NCI-H774 (cell line): ENCODE measurements at regions not wholly inside any gene's neighbourhood (a gene's known extent, or its start where the extent isn't known, plus 50 kb on each side); places are given as distances from the start of the nearest gene placed in this dataset.
"Not testable (repeated sequence)": the region's sequence is repeated elsewhere in the genome, so short reads cannot be mapped to it uniquely, and the experiment has no call there.

Experiments used
- DNase-seq: peaks from one replicate; lab custom pipeline; 2025; lab: John Stamatoyannopoulos, UW

DNA sequence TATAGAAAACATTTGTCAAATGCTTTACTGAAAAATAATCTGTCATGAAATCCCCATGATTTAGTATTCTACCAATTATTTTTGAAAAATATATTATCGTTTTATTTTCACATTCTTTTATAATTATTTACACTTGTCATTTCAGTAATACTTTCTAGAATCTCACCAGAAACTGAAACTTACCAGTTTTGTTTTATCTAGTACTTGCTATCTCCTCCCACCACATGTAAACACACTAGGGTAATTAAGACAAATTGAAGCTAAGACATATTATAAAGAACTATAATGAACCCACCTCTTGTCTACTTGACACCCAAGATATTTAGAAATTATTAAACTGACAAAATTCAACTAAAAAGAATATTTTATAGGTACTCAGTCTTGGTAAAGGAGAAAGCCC lies 51.5 kb upstream of the GRM3 start:
- DNase-seq: no peak

DNA sequence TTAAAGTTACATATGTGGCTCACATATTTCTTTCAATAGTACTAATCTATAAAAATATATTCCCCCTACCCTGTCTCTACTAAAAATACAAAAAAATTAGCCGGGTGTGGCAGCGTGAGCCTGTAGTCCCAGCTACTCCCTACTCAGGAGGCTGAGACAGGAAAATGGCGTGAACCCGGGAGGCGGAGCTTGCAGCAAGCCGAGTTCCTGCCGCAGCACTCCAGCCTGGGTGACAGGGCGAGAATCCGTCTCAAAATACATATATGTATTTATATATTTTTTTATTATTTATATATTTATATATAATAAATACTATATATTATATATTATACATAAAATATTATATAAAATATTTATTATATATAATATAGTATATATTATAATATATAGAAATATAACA lies 69.7 kb upstream of the GRM3 start:
- no peak for DNase-seq

DNA sequence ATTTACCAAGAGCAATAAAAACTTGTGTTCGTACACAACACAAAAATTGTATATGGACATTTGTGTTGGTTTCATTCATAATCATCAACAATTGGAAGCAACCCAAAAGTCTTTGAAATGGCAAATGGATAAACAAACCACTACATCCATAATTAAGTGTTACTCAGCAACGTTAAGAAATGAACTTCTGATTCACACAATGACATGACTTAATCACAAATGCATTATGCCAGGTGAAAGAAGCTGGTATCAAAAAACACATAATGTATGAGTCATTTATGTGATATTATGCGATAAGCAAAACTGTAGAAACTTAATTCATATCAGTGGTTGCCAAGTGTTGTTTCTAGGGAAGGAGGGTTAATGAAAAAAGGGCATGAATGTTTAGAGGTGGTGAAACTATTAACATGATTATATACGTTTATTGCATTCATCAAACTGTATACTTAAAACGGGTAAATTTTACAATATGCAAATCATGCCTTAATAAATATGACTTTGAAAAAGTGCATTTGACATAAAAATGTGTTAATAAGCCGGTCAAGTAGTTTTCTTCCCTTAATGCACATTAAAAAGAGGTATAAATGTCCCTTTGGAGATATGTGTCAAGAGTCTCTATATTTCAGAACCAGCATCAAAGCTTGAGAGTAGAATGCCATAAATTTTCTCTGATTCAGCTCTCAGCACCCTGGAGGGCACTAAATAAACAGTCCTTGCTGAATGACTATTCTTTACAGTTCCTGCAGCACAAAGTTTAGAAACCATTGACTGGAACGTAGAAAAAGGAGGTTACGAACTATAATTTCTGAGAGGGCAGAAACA lies 84.8 kb upstream of the GRM3 start:
- DNase-seq: peak; percentile 42

DNA sequence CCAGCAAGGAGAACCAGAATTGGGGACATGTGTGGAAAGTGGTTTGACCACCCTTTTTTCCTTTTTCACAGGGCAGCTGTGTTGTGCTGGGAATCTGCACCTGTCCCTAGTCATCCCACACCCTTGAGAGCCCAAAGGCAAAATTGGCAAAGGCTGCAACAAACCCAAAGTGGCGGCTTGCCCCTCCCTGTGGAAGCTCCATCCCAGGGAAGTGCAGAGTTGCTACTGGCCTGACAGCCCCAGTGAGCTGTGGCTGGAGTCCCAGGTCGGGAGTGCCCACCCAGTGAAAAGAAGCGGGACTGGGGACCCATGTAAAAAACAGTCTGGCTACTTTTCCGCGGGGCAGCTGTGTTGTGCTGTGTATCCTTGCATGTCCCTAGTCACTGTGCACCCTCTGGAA lies 109.1 kb upstream of the GRM3 start:
- no peak for DNase-seq

DNA sequence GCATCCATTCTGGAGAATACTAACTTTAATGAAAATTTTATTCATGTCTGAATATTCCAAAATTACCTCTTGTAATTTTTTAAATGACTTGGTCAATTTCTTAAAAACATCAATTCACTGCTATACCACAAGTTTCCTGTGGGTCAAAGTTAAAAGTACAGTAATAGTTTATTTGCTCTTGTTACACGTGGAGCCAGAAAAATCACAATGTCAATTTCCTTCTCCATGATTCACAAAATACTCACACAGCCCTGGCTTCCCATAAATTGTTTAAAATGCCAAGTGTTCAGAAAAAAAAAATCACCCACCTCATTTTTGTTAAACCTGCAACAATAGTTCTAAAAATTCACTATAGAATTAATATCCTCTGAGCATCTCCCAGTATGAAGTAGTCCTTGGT lies 139.5 kb upstream of the GRM3 start:
- DNase-seq: no peak

DNA sequence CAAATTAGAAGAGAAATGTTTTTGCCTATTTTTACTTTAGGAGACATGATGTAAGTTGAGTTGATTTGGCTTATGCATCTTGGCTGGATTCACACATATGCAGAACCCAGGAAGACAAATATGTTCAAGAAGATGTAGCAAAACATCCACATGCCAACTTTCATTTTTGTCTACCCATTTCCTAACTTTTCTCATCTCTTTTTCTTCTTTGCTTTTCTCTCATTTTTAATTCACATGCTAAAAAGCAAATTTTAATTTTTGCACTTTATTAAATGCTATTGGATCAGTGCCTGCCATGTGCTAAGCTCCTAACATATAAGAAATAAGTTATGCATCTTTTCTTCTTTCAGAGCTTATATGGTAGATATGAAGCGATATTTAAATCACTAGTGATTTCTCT lies 143.7 kb upstream of the GRM3 start:
- DNase-seq: no peak

DNA sequence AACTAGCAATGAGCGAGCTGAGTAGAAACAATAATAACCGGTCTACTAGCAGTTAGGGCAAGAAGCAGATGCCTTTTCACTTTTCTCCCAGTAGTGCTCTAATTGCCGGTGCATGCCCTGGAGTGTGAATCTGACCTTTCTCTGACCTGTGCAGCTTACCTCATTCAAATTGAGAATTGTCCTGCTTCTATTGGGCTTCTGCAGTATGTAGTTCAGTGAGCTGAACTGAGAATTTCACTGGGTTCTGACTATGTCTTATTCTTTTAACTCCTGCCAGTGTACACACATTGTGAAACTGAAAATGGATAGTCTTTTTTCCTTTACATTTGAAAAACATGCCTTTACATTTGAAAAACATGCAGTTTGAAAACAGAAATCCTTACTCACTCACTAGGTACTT lies 157.9 kb upstream of the GRM3 start:
- no peak for DNase-seq

DNA sequence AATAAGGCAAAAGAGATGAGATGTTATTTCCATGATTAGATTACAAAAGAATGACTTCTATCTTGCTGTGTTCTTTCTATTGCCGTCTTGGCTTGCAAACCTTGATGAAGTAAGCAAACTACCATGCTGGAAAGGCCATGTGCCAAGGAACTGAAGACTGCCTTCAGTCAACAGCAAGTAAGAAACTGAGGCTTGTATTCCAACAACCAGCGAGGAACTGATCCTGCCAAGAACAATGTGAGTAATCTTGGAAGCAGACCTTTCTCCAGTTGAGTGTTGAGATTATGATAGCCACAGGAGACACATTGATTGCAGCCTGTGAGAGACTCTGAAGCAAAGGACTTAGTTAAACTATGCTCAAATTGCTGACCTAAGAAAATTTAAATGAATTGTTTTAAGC lies 164.6 kb upstream of the GRM3 start:
- no peak for DNase-seq

DNA sequence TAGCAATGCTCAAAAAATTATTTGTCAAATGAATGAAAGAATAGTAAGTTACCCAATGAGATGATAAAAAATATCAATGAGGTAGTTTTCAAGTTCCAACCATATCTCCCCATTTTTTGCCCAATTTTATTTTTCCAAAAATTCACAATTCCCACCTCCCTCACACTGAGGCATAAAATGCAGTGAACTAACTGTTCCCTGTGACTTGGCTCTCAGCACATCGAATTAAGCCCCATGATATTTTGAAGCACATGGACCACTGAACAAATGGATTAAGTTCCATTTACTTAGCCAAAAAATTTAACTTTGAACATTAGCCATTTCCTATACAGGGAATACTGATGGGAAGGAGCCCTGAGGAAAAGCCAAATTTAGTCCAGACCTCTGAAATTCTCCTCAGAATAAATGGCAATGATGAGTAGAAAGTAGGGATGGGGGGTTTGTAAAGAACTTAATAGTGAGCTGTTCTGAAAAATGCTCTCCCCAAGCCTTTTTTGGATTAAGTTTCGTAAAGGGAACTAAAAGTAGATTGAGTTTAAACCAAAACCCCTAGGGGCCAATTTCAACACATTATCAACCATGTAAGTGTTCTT lies 166.3 kb upstream of the GRM3 start:
- no peak for DNase-seq

DNA sequence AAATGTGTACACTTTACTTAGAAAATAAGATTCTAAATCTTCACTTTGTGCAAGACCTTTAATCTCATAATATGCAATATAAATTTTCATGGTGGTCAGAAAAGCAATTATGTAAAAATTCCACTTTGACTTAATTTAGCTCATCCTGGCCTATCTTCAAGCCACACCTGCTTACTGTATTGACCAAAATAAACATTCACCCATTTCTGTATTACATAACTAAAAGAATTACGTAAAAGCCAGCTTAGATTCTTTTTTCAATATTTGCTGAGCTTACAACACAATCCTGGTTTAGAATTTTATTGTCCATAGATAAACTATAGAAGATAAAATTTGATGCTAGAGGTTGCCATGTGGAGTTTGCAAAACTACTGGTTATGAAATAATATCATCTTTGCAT lies 172.9 kb upstream of the GRM3 start:
- no peak for DNase-seq

DNA sequence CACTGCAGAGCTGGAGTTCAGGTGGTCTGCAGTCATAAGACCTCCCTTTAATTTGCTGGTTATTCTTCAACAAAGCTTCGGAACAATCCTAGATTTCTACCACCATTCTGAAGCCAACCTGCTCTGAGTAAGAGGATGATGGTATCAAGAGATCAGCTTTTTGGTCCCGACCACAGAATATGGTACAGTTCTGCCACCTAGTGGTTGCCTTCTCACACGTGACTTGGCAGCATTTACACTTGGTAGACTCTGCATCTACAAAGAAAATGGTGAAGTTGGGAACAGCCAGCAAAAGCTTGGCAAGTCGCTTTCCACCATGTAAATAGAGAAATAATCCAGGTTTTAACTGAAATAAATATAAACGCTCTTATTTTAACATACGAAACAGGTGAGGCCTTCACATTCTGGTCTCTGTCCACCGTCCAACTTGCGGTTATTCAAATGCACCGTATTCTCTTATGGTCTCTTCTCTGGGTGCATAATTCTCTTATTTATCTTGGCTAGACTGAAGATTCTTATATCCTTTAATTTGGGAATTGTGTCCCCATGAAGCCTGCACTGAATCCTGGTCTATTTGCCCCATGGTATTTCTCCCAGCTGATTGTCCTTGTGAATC lies 173.9 kb upstream of the GRM3 start:
- DNase-seq: peak; percentile 45

DNA sequence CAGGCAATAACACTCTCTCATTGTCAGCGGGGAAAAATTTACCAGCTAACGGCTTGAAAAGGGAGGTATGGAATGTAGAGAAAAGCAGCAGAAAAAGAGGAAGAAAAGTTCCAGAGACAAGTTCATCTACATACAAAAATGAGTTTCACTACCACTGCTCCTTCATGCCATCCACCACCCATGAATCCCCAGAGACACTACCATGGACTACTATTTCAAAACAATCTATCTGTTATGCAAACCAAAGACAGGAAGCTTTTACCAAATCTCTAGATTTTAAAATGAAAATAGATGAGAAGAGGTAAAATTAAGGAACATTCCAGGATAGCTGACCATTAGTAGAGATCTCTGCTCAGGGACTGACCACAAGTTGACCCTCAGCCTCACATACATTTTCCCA lies 189.0 kb upstream of the GRM3 start:
- no peak for DNase-seq

DNA sequence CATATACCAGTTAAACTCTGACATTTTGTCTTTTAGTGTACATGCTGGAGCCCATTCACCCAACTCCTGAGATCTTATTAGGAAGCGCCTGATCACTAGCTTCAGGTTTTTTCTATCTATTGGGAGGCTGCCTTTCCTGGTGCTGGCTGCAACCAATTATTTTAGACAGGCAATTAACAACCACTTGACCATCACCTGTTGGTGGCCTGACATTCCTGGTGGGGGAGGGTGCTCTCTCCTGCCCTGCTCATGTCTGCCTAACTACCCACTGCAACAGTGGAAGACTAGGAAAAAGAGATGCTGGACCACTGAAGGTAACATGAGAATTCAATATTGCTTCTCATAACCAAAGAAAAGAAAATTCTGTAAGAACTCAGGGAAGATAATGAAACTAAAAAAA lies 190.3 kb upstream of the GRM3 start:
- DNase-seq: peak; percentile 39

DNA sequence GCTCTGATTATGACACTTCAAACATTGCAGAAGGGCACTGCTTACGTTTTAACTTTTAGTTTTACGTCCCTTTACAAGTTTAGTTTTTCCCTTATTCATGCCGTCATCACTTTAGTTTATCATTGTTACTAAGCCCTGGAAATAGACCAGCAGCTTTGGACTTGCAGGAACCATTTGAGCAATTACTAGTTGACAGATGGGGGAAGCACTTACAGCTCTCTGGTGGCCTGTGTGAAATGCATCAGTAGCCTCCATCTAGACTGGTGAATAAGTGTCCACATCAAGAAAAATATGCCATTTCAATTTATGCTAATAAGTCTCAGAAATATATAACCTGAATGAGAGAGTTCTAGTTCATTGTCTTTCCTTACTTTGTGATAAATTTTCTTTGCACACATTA lies 194.9 kb upstream of the GRM3 start:
- DNase-seq: no peak

DNA sequence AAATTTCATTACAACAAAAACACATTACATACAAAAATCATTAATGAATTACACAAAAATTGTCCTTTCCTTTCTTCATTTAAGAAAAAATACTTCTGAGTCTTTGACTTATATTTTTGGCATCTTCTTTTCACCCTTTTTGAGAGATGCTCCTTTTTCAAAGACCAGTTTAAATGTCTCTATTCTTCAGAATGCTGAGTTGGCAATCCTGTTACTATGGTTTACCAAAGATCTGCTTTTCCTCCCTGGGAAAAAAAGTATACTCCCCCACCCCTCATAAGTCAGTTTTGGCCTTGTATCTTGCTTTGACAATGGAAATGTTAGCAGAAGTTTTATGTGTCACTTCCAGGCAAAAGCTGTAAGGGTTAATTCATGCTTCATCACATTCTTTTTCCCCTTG lies 198.4 kb upstream of the GRM3 start:
- no peak for DNase-seq

DNA sequence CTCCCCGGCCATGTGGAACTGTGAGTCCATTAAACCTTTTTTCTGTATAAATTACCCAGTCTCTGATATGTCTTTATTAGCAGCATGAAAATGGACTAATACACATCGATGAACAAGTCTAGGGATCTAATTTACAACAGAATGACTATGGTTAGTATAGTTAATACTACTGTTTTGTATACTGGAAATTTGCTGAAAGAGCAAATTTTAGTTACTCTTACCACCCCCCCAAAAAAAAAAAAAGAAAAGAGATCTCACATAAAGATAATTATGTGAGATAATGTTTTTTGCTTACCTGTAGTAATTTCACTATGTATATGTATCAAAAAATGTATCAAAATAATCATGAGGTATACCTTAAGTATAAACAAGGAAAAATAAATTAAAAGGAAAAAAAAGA lies 199.5 kb upstream of the GRM3 start:
- DNase-seq: no peak

DNA sequence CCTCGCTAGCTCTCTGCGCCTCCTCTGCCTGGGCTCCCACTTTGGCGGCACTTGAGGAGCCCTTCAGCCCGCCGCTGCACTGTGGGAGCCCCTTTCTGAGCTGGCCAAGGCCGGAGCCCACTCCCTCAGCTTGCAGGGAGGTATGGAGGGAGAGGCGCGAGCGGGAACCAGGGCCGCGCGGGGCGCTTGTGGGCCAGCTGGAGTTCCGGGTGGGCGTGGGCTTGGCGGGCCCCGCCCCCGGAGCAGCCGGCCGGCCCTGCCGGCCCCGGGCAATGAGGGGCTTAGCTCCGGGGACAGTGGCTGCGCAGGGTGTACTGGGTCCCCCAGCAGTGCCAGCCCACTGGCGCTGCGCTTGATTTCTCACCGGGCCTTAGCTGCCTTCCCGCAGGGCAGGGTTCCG lies 203.3 kb upstream of the GRM3 start:
- not testable (repeated sequence) for DNase-seq

DNA sequence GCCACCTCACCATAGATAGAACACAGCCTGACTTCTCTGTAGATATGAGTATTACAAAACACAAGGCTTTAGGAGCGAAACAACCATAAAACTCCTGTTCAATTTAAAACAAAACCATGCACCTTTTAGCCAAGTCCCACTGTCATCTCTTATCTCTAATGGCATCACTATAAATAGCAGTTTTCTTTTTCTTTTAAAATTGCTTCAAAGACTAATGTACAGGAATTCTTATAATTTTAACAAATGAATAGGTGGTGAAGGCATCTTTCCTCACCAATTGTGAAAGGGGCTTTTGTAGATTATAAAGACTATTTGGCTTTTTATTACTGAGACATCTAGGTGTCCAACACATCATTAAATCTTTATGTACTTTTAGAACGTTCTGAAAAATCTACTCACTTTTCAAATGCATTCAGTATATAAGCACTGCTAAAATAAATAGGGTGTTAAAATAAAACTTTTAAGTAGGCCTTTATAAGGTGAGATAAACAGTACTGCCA lies 205.7 kb upstream of the GRM3 start:
- DNase-seq: no peak

DNA sequence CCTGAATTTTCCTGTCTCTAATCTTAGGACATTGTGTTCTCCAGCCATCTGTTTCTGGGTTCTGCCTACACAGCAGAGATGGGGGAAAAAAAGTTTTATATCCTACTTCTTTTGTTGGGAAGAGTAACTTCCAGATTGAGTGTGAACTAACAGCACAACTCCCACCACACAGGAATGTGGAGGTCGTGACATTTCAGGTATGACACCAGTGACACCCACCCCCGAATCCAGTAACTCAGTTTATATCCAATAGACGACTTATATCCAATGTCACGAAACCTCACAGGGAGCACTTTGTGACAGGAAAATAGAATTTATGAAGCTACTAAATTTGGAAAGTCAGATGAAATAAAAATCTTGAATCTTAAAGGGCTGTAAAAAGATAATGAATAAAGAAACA lies 211.9 kb upstream of the GRM3 start:
- DNase-seq: no peak

DNA sequence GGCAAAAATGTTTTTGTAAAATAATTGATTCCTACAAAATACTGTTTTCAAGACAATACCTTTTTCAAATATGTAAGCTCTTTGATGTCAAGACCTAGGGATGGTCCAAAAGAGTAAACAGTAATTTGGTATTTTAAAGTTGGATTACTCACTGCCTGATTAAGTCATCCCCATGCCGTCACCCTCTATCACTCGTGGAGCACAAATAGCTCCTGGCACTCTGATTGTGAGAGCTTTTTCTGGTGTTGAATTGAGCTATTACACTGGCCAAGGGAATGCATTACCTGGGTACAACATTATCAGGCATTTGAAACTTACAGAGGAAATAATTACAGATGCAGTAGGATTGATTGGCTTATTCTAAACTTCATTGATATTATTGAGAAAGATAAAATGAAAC lies 231.9 kb upstream of the GRM3 start:
- DNase-seq: no peak

DNA sequence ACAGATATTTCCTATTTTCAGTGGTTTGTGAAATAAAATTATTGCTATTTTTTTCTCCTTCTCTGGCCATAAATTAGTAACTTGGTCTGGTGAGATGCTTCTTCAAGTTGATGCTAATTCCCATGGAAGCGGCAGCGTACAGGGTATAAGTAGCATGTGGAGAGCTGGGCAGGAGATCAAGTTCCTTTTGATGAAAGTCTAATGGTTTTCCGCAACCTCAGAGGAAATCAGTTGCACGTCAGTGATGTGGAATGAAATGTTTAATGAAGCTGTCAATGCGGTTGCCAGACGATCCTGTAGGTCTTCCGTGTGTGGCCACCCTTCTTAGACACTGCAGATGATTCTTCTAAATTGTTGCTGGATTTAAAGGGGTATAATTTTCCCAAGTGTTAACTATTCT lies 236.4 kb upstream of the GRM3 start:
- no peak for DNase-seq

DNA sequence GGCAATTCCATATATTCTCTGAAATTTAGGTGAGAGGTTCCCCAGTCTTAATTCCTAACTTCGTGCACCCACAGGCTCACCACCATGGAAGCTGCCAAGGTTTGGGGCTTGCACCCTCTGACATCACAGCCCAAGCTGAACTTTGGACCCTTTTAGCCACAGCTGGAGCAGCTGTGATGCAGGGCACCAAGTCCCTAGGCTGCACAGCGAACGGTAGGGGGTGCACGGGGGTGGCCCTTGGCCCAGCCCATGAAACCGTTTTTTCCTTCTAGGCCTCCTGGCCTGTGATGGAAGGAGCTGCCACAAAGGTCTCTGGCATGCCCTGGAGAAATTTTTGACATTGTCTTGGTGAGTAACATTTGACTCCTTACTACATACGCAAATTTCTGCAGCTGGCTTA lies 251.9 kb upstream of the GRM3 start:
- DNase-seq: no peak

DNA sequence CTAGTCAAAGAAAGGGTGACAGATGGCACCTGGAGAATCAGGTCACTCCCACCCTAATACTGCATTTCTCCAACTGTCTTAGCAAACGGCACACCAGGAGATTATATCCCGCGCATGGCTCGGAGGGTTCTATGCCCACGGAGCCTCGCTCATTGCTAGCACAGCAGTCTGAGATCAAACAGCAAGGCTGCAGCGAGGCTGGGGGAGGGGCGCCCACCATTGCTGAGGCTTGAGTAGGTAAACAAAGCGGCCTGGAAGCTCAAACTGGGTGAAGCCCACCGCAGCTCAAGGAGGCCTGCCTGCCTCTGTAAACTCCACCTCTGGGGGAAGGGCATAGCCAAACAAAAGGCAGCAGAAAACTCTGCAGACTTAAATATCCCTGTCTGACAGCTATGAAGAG lies 268.1 kb upstream of the GRM3 start:
- DNase-seq: not testable (repeated sequence)
